NCI-H82 (cell line): ENCODE measurements at regions not wholly inside any gene's neighbourhood (a gene's known extent, or its start where the extent isn't known, plus 50 kb on each side); places are given as distances from the start of the nearest gene placed in this dataset.
"Not testable (repeated sequence)": the region's sequence is repeated elsewhere in the genome, so short reads cannot be mapped to it uniquely, and the experiment has no call there.

ENCODE experiments used
- DNase-seq: peaks from one replicate; lab custom pipeline; 2025; lab: John Stamatoyannopoulos, UW

DNA sequence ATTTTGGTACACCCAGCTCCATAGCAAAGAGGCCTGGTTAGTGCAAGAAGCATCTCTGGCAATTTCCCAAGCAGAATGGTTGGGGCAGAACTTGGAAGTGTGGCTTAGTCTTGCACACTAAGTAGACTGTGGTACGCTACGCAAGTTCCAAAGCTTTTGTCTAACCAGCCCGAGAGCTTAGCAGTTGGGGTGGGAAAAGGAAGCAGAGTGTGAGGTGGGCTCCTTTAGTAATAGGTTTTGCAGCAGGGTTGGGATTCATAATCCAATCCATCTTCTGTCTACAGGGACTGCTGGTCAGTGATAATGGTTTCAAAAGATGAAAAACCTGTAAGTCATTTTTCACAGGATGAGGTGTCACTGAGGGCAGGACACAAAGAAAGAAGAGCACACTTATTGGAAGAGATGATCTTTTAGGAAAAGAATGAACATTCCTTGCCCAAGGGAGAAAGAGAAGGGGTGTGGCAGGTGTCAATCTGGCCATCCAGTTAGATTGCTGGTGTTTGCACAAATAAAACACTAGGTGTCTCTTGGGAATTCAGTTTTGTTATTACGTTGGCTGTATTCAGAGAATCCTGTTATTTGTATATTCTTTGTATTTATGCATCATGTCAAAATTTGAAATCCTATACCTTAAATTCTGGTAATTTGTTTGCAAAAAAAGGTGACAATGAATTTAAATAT lies 244.3 kb downstream of the GPAT3 start:
- no peak for DNase-seq

DNA sequence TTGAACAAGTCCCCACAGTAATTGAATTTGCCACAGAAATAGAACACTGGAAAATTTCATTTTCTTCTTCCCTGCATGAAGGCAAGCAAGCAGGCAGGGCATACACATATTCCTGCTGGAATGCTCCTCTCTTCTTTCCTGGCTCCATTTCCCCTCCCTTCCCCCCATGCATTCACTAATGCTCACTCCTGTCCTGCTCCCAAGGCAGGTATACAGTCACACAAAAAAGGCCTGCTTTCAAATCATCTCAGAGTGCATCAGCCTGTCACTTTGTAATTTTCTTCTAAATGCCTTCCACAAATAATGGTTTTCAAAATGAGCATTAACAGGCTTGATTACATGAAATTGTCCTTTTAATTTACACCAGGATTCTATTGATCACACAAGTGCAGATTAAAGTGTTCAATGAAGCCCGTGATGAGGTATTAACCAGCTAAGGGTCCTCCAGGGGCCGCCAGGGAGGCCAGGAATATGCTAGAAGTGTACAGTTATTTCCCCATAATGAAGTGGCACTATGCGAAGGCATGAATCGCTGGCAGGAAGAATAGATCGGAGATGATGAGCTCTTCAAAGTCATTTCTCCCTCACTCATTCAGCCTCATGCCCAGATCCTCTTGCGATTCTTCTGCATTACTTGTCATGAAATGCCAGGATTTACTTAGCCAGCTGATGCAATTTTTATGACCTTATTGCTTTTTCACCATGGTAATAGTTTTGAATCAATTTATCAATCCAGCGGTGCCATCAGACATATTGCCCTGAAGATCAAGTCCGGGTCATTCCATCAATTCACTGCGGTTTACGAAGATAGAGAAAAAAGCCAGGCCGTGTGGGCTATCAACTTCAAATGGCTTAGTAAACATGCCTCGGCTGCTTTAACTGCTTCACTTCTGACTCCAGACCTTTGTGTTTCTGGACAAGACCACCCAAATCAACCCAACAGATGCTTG lies 243.5 kb downstream of the GPAT3 start:
- no peak for DNase-seq

DNA sequence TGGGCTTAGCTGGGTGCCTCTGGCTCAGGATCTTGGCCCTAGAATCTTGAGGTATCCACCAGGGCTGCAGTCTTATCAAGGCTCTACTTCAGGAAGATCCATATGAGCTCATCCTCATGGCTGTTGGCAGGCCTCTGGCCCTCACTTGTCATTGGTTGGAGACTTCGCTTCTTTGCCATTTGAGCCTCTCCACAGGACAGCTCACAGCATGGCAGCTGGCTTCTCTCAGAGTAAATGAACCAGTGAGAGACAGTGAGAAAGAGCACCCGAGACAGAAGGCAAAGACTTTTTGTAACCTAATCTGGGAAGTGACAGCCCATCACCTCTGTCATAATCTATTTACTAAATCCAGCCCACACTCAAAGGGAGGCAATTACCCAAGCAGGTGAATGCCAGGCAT lies 236.8 kb downstream of the GPAT3 start:
- DNase-seq: peak; percentile 17

DNA sequence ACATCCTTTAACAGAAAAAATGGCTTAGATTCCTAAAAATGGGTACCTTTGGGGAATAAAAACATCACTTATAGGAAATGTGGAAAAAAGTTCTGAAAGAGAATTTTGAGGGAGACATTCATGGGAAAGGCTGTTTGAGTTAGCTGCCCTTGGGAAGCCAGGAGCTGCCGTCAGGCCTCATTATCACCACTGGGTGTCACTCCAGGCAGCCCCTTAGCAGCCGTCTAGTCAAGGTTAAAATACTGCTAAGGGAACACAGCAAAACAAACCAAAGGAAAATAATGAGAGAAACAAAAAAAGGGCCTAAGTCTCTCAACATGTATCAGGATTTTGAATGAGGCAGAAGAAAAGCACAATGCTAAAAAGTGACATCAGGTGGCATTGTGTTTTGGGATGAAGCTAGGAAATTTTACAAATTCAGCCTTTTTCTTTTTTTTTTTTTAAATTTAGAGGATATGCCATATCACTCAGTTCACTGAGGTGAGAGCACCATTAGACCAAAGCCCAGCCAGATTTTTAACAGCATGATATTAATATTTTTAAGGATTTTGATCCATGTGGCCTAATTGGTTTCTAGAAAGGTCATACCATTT lies 235.3 kb downstream of the GPAT3 start:
- DNase-seq: peak; percentile 70

DNA sequence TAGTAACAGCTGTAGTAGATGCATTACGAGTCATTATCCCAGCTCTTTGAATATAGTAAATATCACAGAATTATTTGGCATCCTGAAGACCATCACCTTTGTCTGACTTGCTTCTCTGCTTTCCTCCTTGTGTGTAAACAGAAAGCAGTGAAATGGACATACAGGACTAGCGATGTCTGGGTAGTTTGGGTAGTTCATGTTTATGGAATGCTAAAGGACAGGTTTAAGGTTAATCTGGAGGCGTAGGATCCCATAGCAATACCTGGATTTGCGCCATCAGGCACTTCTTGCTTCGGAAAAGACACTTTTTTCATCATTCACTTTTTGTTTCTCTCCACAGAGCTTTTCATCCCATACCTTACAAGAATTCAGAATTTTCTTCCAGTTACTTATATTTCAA lies 232.2 kb downstream of the GPAT3 start:
- DNase-seq: no peak

DNA sequence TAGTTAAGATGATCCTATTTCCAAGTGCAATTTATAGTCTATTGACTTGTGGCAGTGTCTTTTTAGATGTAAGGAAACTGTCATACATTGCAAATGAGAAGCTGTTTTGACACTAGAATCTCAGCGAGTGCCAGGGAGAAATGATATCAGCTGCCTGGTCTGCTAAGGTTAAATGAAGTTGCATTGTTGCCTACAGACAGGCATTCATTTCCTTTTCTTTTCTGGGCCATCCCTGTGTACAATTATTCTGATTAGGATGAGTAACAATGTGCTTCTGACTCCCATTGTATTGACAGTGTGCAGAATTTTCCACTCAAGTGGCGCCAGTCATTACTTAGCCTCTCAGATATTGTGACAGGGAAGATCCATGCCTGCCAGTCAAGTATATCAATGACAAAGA lies 231.2 kb downstream of the GPAT3 start:
- DNase-seq: no peak

DNA sequence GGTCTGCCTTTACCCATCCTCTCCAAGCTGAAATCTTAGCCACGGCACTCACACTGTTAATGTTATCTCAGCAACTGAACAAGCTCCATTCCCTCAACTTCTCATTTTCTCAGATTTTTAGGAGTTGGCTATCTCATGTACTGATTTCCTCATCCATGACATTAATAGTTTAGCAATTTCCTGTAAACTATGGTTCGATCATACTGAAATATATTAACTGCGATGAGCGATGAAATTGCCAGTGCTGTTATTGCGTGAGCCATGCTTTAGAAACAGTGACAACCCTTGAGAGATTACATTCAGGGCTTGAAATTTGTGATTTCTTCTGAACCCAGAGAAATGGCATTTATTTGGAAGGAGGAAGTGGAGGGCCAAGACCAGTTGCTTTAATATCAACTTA lies 223.7 kb downstream of the GPAT3 start:
- DNase-seq: no peak

DNA sequence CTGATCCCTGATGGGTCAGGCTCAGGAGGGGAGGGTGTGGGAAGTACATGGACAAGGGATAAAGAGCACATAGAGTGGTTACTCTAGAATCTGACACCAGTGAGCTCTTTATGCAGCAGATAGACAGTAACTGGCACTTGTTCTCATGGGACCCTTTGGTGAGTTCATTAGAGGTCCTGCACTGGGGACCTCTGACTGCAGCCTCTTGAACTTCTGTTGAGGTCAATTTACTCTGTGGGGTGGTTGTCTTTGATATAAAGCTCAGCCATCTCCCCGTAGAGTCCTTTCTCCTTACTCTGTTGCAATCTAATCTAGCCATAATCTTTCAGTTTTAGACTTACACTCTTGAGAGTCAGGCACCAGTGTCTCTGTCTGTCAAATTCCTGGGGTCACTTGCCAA lies 222.4 kb downstream of the GPAT3 start:
- DNase-seq: no peak

DNA sequence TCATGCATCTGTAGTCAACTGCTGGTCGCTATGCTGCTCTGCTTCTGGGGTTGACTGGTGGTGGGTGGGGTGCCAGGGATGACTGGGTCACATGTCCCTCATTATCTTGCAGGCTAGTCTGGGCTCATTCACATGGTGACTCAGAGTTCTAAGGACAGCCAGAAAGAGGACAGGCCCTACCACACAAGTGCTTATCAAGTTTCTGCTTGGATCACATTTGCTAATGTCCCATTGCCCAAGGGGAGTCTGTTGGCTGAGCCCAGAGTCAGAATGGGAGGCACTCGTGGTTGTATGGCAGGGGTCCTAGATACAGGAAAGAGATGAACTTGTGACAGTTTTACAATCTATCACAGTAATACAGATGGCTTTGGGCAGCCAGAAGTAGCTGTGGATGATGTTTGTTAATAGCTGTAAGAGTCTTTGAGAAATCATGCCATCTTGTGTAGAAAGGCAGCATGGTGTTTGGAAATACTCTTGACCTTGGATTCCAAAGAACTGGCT lies 221.3 kb downstream of the GPAT3 start:
- no peak for DNase-seq

DNA sequence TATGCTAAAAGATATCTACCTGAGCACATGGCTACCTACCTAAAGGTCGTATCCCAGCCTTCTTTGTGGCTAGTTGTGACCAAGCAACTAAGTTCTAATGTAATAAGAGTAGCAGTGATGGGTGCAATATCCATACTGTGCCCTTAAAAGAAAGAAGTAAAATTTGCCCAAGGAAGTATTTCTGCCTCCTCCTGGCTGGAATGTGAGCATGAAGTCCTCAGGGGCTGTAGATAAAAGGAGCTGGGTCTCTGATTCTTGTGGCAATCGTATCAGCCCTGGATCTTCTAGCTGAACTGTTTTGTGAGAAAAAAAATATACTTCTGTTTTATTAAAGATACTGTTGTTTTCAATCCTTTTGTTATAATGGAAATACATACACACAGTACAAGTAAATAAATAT lies 217.4 kb downstream of the GPAT3 start:
- DNase-seq: no peak

DNA sequence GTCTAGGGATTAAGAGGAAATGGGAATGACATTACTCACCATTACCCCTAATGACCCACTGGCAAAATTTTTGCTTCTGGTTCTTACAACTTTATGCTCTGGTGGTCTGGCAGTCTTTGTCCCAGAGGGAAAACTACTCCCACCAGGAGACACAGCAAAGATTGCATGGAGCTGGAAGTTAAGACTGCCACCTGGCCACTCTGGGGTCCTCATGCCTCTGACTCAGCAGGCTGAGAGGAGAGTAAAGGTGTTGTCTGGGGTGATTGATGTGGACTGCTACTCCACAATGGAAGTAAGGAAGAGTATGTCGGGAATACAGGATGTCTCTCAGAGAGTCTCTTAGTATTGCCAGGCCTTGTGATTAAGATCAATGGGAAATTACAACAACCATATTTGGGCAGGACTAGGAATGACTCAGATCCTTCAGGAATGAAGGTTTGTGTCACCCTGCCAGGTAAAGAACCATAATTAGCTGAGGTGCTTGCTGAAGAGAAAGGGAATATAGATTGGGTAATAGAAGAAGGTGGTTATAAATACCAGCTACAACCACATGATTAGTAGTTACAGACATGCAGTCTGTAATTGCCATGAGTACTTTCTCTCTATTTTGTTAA lies 215.5 kb downstream of the GPAT3 start:
- no peak for DNase-seq

DNA sequence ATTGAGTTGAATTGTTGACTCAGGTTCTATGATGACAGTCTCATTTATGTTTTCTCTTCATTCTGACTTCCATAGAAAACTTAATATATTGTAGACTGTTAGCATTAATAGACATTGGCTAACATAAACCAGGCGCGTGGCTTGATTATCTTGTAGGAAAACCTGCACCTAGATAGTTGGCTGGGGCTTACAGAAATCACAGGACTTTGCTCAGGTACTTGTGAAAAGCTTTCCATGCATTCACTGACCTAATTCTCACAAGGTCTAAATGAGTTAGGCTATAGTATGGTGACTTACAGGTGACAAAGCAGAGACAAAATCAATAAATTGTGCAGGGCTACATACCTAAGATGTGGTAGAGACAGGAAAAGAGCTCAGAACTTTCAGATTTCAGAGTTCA lies 212.8 kb downstream of the GPAT3 start:
- DNase-seq: no peak

DNA sequence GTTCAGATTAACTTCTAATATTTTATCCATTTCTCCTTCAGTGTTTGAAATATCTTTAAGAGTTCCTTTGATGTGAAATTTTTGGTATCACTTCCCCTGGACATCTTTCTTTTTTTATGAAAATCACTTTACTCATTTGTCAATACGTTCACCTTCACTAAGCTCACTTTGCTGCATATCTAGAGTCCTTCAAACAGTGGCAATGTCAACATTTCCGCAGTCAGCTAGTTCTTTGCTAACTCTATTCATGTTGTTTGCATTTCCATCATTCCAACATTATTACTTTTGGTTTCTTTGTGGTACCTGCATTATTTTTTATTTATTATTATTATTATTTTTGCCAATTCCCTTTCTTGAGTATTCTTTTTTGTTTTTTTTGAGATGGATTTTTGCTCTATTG lies 203.0 kb downstream of the GPAT3 start:
- no peak for DNase-seq

DNA sequence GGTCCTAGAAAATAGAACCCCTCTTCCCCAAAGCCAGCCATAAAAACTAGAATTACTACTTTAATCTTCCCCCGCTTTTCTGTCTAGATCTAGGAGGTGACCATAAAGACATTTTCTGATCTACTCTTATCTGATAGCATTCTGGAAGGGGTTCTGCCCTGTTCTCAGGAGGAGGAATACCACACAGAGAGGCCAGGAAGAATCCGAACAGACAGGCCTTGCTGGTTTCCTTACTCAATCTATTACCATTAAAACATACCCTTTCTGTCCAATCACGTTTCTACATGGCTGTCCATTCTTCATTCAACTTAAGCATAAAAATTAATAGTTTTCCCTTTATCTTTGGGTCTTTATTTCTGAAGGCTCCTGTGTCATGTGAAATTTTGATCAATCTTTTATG lies 198.7 kb downstream of the GPAT3 start:
- no peak for DNase-seq

DNA sequence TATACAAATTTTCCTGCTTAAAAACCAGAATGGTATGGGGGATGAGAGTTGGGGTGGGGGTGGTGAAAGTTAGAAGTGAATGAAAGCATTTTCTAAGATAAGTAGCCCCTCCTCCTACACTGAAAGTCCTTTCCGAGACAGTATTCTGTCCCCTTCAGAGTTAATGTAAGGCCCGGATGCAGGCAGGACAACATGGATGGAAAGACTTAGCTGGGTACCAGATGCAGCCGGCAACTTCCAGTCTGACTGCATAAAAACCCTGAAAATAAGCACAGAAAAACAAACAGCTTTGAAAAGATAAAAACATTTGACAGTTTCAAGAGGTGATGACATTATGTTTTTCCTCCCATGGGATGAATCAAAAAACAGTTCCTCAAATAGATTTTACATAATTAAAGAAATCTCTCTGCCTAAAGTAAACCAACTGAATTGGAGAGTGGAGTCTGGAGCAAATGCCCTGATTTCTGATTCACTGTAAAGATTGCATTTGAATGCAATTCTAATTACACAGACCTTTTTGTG lies 196.3 kb downstream of the GPAT3 start:
- no peak for DNase-seq

DNA sequence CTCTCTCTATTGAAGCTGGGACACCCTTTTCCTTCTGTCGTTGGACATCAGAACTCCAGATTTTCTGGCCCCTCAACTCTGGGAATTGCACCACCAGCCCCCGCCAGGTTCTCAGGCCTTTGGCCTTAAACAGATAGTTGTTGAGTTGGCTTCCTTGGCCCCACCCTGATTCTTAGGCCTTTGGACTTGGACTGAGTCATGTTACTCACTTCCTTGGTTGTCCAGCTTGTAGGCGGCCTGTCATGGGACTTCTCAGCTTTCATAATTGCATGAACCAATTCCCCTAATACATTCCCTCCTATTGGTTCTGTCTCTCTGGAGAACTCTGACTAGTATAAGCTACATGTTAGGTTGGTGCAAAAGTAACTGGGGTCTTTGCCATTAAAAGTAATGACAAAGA lies 195.7 kb downstream of the GPAT3 start:
- DNase-seq: no peak

DNA sequence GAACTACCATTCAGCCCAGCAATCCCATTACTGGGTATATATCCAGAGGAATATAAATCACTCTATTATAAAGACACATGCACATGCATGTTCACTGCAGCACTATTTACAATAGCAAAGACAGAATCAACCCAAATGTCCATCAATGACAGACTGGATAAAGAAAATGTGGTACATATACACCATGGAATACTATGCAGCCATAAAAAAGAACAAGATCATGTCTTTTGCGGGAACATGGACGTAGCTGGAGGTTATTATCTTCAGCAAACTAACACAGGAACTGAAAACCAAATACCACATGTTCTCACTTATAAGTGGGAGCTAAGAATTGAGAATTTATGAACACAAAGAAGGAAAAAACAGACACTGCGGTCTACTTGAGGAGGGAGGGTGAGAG lies 195.1 kb downstream of the GPAT3 start:
- DNase-seq: not testable (repeated sequence)

DNA sequence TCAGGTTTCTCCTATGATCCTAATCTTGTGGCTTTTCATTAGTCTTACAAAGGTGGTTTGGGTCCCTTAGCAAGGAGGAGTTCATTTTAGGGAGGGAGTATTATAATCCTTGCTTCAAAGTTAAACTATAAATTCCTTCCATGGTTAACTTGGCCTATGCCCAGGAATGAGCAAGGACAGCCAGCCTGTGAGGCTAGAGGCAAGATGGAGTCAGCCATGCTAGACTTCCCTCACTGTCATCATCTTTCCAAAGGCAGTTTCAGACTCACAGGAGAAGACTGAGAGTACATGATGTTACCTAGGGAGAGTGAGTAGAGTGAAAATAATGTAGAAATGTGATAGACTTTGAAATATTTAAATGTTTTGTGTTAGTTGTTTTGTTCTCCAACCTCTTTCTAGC lies 192.3 kb downstream of the GPAT3 start:
- DNase-seq: no peak

DNA sequence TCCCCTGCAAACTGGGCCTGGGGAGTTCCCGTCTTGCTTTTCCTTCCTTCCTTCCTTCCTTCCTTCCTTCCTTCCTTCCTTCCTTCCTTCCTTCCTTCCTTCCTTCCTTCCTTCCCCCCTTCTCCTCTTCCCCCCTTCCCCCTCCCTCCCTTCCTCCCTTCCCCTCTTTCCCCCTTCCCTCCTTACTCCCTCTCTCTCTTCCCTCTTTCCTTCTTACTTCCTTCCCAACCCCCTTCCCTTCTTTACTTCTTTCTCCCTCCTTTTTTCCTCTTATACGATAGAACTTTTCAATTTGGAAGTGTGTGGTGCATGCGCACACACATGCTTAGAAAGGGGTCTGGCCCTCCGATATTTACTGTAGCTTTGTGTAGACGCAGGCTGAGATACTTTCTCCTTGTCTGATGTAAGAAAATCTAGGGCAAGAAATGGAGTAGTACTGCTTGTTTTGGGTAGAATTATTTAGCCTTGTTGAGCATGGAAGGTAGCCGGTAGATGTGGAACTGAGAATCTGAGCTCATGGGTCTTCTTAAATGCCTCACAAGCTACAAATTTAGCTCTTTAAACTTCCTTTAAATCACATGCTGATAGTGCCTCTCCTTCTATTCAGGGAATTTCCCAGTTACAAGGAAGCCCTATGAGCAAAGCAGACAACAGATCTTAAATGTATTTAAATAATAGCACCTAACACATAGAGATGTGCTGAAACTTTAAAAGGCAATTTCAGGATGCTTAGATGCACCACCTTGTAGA lies 189.6 kb downstream of the GPAT3 start:
- no peak for DNase-seq

DNA sequence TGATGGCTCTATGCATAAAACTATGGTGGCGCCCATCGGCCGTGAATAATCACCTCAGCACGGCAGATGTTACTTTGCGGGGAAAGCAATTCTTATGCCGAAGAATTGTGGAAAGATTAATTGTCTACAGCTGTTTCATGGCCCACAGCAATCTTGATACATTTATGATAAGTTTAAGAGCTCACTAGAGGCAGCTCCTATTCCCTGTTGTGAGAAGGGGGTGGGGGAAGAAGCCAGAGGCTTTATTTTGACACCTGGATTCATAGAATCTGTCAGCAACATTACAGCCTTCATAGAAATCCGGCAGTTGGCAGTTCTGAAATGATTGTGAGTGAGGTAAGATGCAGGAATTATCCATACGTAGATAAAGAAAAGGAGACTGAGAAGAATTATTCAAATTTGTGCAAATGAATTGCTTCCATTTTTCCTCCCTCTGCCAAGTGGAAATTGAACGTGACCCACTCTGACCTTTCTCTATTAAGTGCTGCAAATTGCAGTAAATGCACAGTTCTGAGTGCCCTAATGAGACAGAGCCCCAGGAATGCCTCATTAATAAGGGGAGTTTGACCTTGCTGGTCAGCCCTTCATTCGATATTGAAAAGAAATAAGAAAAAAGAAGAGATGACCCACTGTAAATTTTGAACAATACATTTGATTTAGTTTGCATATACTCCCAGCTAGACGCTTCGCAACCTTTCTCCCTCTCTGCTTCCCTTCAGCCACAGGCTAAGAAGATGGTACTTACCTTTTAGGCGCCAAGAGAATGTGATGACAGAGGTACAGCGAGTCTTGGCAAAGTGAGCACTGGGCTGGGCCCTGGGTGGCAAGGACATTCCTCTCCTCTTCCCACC lies 188.8 kb downstream of the GPAT3 start:
- no peak for DNase-seq

DNA sequence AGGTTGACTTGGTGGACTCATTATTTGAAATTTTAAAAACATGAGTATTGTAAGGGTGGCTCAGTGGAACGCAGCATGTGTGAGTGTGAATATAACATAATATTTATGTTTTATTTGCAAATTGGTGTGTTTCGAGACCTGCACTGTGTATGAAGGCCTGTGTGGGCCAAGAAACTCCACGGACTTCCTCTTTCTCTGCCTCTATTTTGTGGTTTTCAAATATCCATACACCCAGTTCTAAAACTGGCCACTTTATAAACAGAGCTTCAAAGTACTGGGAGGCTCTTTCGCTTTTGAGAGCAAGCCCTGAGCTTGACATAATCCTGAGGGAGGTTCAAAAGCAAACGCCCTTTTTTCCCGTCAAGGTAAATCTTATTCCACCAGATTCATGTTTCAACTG lies 187.7 kb downstream of the GPAT3 start:
- no peak for DNase-seq
